ENCODE measurements at regions not wholly inside any gene's neighbourhood (a gene's known extent, or its start where the extent isn't known, plus 50 kb on each side); places are given as distances from the start of the nearest gene placed in this dataset.

DNA sequence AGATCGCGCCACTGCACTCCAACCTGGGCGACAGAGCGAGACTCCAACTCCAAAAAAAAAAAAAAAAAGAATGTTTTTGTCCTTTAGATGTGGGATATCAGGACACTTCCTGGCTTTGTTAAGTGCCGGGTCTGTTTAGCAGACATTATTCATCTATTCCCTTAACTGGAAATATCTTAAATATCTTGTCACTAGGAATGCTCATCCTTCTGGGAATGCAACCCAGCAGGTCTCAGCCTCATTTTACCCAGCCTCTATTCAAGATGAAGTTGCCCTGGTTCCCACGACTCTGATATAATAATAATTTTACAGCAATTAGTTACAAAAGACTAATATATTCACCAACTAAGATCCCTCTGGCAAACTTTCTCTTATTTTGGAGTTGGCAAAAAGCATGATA, 260.9 kb upstream of the SLITRK3 start:
- DNase-seq (ENCODE audit: extremely low read depth, low read depth, low spot score) = no peak

DNA sequence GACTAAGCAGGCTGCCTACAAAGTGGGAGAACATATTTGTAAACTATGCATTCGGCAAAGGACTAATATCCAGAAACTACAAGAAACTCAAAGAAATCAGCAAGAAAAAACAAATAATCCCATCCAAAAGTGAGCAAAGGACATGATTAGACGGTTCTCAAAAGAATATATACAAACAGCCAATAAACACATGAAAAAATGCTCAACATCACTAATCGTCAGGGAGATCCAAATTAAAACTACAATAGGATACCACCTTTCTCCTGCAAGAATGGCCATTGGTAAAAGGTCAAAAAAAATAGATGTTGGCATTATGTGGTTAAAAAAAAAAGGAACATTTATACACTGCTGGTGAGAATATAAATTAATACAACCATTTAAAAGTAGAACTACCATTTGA, 259.6 kb upstream of the SLITRK3 start:
- no peak for DNase-seq (ENCODE audit: extremely low read depth, low read depth, low spot score)

DNA sequence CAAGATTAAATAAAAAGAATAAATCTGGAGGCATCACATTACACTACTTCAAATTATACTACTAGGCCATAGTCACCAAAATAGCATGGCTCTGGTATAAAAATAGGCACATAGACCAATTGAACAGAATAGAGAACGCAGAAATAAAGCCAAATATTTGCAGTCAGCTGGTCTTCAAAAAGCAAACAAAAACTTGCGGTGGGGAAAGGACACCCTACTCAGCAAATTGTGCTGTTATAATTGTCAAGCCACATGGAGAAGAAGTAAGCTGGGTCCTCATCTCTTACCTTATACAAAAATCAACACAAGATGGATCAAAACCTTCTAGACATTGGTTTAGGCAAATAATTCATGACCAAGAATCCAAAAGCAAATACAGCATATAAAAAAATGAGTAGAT, 259.2 kb upstream of the SLITRK3 start:
- no peak for DNase-seq (ENCODE audit: extremely low read depth, low read depth, low spot score)

DNA sequence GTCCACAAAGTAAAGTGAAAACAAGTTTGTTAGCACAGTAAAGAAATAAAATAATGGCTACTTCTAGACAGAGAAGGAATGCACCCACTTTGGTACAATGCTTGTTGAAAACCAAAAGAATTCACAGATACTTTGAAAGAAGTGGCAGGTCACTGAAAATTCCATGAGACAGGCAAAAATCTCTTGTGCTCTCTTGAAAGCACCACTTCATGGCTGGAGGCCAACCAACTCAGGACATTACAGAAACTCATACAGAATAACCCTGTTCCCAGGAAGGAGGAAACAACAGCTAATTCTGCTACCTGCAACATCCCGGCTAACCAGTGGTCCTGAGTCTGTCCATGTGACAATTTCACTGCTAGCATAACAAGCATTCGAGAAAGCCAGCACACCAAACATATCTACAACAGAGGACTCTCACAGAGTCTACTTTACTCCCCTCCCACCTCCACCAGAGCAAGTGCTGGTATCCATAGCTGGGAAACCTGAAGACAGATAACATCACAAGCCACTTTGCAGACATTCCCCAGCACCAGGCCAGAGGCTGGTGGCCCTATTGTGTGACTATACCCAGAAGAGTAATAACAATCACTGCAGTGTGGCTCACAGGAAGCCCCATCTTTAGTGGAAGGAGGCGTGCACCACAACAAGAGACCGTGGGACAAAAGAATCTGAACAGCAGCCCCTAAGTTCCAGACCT, 255.3 kb upstream of the SLITRK3 start:
- DNase-seq (ENCODE audit: extremely low read depth, low read depth, low spot score) = no peak

DNA sequence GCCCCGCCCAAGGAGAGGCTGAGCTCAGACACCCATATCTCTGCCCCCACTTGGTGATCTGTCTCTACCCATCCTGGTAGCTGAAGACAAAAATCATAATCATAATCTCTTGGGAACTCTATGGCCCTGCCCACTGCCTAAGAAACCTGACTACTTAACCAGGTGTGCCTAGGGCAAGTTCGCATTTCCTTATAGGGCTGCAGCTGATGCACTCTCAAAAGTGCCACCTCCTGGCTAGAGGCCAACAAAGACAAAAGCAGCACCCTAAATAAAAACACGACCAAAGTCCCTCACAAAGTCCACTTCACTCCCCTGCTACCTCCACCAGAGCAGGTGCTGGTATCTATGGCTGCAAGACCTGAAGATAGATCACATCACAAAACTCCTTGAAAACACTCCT, 250.4 kb upstream of the SLITRK3 start:
- DNase-seq (ENCODE audit: extremely low read depth, low read depth, low spot score) = no peak

DNA sequence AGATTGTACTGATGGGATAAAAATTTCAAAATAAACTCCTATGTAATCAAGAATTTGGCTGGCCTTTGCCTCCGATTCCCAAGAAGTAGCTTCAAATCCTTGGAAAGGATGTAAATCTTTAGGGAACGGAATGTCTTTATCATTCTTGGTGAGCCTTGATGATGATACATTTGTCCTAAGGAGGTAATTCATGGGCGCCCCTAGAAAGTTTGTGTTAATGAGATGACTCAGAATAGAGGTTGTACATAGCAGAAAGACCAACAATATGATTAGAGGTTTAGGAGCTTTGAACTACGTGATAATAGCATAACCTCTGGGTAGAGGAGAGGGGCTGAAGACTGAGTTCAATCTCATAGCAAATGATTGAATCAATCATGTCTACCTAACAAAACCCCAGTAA, 248.6 kb upstream of the SLITRK3 start:
- DNase-seq (ENCODE audit: extremely low read depth, low read depth, low spot score) = no peak

DNA sequence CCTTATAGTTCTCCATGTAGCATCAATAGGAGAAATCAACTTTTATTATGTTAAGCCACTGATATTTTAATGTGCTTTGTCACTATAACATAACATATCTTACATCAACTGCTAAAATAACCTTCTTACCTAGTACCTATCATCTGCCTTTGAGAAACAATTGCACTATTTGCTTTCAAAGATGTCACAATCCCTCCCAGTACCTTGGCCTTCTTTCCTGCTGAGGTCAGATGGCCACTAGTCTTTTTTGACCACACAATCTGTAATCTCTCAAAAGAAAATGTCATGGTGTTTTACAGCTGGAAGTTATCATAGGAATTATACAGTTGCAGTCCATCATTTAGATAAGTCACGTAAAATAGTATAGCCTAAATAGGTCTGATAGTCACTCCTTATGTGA, 247.5 kb upstream of the SLITRK3 start:
- DNase-seq (ENCODE audit: extremely low read depth, low read depth, low spot score) = no peak

DNA sequence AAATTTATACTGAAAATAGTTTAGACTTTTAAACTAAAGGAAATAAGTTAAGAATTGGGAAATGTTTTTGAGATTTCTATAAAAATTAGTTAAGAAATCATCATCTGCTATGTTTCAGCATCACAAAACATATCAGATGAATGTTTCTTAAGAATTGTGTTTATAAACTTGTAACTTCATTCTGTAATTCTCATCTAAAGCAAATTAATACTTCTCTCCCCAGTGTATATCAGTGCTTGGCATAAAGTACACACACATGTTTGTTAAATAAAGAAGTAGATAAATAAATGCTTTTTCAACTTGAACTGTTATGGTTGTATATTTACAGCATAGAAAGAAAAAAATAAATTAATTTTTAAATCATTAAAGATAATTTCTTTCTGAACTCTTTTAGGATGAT, 245.9 kb upstream of the SLITRK3 start:
- no peak for DNase-seq (ENCODE audit: extremely low read depth, low read depth, low spot score)

DNA sequence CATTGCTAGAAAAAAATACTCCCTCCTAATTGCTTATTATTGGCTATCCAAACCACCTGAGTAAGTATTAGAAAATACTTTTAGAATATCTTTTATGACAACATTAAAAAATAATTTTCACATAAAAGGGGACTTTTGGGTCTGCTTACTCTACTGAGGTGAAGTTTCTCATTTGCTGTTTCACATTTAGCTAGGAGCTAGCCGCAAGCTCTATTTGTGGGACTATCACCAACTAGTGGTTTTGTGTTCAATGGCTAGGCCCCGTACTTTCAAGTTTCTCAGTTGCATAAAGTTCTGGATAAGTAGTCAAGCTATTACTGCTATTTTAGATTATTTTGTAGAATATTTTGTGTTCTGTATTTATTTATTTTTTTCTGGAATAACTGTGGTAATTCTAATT, 244.2 kb upstream of the SLITRK3 start:
- DNase-seq (ENCODE audit: extremely low read depth, low read depth, low spot score) = no peak

DNA sequence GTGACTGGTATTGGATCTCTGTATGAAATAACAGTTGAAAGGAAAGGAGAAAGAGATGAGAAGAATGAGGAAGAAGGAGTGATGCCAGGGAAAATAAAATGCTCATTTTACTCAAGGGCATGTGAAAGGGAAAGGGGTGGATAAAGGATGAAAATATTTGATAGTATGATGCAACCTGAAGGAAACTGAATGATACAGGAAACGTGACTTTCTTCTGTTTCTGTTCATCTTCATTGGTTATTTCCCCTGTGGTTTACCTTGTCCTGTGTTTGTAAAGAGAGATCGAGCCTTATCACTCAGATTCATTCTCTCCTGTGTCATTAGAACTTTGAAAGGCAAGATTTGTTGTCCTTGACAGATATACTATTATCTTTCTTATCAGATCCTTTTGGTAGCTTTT, 243.6 kb upstream of the SLITRK3 start:
- DNase-seq (ENCODE audit: extremely low read depth, low read depth, low spot score) = no peak

DNA sequence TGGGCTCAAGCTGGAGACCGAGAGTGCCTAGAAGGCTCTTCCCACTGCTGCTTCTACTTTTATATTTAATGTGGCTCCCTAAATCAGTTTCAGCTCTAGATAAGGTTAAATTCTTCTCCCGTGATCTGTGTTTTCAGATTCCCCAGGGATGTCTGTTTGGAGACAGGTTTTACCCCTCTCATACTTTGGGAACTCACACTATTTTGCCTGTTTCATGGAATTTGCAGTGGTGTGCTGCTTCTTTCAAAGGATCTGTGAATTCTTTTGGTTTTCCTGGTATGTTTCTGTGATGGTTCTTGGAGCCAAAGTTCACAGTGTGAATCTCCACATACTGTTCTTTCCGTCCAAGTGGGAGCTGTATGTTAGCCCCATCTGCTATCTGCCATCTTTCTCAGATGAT, 238.3 kb upstream of the SLITRK3 start:
- DNase-seq (ENCODE audit: extremely low read depth, low read depth, low spot score) = no peak

DNA sequence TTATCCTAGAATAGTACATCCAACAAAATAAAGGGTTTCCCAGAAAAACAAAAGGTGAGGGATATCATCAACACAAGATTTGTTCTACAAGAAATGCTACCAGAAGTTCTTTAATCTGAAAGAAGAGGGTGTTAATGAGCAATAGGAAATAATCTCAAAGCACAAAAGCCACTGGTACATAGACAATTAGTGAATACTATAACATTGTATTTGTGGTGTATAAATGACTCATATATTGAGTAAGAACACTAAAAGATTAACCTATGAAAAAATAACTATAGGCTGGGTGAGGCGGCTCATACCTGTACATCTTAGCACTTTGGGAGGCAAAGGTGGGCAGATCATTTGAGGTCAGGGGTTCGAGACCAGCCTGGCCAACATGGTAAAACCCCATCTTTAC, 210.2 kb upstream of the SLITRK3 start:
- DNase-seq (ENCODE audit: extremely low read depth, low read depth, low spot score) = no peak

DNA sequence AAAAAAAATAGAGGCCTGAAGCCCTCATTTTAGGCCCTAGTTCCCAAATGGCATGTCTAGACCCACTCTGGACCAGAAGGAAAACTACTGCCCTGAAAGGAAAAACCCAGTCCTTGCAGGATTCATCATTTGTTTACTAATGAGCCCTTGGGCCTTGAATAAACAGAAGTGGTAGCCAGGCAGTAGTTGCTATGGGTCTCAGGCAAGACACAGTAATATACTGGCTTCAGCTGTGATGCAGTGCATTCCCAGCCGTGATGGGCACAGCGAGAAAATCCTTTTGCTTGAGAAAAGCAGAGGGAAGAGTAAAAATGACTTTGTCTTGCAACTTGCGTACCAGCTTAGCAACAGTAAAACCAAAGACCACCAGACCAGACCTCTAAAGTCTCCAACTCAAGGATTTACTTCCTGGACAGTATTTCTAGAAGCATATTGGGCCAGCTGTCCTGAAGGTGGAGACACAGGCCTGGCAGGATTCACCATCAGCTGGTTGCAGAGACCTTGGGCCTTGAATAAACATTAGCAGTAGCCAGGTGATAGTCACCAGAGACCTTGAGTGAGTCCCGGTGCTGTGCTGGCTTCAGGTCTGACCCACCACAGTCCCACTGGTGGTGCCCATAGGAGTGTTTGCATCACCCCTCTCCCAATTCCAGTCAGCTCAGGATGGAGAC, 208.3 kb upstream of the SLITRK3 start:
- no peak for DNase-seq (ENCODE audit: extremely low read depth, low read depth, low spot score)

DNA sequence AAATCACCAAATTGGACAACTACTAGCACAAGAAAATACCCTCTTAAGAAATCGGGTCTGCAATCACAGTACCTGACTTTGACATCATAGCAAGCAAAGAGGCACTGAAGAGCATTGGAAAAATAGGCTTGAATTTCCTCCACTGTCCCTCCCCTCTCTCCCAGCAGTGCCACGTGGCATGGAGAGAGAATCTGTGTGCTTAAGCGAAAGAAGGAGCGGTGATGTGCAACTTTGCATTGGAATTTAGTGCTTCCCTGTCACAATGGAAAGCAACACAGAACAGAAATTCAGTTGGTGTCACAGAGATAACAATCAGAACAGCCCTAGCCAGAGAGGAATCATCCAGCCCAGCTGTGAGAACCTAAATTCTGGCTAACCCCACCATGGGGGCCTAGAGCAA, 207.5 kb upstream of the SLITRK3 start:
- DNase-seq (ENCODE audit: extremely low read depth, low read depth, low spot score) = no peak

DNA sequence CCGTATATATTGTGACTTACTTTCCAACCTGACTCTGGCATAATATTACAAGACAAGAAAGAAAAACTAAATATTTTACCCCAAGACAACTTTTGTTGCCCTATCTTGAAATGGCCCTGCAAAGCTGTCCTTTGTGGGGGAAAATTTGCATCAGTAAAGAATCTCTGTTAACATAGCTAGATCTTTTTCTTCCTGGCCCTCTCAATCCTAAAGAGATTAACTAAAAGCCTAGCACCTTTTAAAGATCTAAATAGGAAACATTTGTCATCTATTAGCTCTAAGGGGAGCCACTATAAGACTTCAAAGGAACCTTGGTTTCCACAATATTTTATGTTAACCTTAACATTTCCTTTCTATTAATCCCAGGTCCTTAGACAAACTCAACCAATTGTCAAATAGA, 199.0 kb upstream of the SLITRK3 start:
- no peak for DNase-seq (ENCODE audit: extremely low read depth, low read depth, low spot score)

DNA sequence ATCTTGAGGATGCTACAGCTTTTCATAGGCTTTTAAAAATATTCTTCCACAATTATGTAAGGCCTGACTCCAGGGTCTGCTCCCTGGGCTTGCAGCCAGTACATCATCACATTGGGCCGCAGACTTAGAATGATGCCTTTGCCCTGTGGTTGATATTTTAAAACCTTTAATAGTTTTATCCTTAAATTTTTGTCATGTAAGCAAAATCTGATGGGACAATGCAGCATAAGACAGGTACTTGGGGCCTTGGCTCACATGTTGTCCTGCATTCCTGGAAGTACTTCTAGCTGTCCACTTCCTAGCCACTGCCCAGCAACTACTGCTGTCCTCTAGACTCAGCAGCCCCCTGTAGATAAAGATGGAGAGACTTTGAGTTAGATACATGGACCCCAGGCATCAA, 197.3 kb upstream of the SLITRK3 start:
- no peak for DNase-seq (ENCODE audit: extremely low read depth, low read depth, low spot score)

DNA sequence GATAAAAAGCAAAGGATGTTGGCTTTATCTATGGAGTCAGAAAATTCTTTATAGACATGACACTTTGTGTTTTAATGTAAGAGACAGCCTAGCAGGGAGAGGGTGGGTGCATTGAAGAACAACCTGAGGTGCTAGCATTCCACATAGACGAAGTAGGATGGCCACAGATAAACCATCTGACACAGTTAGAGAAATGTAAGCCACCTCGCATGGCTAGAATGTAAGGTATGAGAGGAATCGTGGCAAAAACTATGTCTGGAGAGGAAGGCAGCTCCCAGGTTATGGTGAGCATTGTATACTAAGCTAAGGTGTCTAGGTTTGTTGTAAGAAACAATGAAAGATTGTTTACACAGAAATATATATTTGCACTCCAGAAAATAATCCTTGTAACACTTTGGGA, 194.0 kb upstream of the SLITRK3 start:
- no peak for DNase-seq (ENCODE audit: extremely low read depth, low read depth, low spot score)

DNA sequence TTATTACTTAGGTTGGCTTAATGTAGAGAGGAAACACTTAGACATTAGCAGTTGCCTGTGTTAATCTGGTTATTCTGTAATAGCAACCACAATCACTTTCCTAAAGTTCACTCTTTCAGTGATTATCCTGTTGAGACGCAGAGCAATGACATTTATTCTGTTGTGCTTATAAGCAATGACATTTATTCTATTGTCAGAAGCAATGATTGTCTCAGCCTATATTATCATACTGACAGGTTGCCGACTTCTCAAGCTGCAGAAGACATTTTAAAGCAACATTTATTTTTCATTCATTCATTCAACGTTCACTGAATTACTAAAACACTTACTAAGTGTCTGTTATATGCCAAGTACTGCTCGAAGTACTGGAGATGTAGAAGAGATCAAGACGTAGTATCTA, 193.5 kb upstream of the SLITRK3 start:
- no peak for DNase-seq (ENCODE audit: extremely low read depth, low read depth, low spot score)

DNA sequence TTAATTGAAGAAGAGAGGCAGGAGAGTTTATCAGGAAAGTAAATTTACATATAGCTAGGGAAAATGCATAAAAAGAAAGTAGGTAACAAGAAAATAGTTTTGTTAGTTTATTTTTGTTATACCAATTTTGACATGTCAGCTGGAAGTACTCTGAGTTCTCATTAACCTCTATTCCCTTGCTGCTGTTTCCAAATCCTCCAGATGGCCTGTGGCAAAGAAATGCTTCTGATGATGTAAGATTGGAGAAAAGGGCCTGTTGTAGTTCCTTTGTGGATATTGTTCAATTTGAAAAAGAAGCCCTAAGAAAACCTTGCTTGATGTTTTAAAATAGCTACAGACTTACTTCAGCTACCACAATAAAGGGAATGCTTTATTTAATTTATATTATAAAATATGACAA, 192.9 kb upstream of the SLITRK3 start:
- no peak for DNase-seq (ENCODE audit: extremely low read depth, low read depth, low spot score)

DNA sequence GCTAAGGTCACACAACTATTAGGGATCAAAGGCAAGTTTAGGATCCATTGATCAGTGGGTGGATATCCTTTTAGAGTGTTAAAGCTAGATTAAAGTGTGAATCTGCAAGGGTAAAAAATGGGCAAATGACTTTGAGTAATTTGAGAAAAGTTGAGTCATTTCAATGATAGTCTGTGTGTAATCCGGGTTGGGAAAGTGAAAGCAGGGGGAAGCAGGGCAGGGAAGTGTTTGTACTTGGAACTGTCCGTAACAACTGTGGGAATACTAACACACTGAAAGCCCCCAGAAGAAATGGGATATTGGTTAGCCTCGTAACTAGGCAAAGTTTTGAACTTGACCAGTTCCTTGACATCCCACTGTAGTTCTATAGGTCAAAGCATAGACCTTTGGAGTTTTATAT, 187.2 kb upstream of the SLITRK3 start:
- DNase-seq (ENCODE audit: extremely low read depth, low read depth, low spot score) = no peak

DNA sequence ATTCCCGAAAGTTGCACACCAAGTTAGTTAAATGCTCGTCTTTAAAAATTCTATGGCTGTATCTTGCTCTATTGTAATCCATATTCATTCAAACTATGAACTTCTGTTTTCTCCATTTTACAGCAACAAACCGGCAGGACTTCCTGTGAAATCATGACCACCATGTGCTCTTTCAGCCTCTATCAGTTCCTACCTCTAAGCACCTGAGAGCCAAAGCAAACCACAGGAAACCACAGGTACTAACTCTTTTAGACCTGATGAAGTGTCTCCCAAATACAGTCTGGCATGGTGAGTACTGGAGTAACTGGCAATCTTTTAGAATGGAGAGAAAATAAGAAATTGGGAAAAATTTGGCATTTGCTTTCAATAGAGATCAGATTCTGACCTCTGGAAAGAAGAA, 186.5 kb upstream of the SLITRK3 start:
- DNase-seq (ENCODE audit: extremely low read depth, low read depth, low spot score) = no peak

DNA sequence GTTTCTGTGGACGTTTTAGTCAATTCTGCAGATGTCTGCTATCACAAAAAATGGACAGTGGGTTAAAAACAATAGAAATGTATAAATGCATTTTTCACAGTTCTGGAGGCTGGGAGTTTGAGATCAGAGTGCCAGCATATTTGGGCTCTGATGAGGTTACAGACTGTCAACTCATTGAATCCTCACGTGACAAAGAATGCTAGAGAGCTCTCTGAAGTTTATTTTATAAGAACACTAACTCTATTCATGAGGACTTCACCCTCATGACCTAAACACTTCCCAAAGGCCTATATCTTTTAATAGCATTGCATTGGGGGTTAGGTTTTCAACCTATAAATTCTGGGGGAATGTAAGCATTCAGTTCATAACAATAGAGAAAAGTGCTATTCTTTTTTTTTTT, 182.6 kb upstream of the SLITRK3 start:
- no peak for DNase-seq (ENCODE audit: extremely low read depth, low read depth, low spot score)

DNA sequence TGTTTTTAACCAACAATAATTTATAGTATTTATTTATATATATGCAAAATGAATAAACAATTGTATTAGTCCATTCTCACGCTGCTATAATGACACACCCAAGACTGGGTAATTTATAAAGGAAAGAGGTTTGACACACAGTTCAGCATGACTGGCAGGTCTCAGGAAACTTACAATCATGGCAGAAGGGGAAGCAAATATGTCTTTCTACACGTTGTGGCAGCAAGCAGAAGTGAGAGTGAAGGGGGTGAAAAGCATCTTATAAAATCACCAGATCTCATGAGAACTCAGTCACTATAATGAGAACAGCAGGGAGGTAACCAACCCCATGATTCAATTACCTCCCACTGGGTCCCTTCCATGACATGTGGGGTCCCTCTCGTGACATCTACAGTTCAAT, 162.8 kb upstream of the SLITRK3 start:
- DNase-seq (ENCODE audit: extremely low read depth, low read depth, low spot score) = no peak

All from glomerular endothelial cell (primary cell).